DND-41 (cell line): ENCODE measurements at regions not wholly inside any gene's neighbourhood (a gene's known extent, or its start where the extent isn't known, plus 50 kb on each side); places are given as distances from the start of the nearest gene placed in this dataset.

Experiments used
- ATAC-seq: fragments of 200-7000 bp; cut with Tn5 transposase; 3 replicates; pipeline ENCODE4 v1.9.1; 2021; ENCODE audit warnings: low read depth; ENCODE audit not compliant: insufficient read depth
- DNase-seq: peaks from one replicate; pipeline ENCODE4 v3.0.0-alpha.2; 2020
- H2AFZ ChIP-seq: 2 replicates; pipeline ENCODE4 v1.6.0; 2012; ENCODE audit warnings: low read depth, low read length
- H3K27ac ChIP-seq: 2 replicates; pipeline ENCODE4 v1.5.1; 2012; ENCODE audit warnings: low read length, inconsistent platforms
- H3K27me3 ChIP-seq: fragments of 200-600 bp; sonication (generic); 2 replicates; pipeline ENCODE4 v1.6.0; 2012; ENCODE audit warnings: low read length, mild to moderate bottlenecking, inconsistent platforms; ENCODE audit not compliant: insufficient read depth, poor library complexity
- H3K36me3 ChIP-seq: 2 replicates; pipeline ENCODE4 v1.5.1; 2012; ENCODE audit warnings: low read length, inconsistent platforms; ENCODE audit not compliant: insufficient read depth
- H3K4me1 ChIP-seq: 2 replicates; pipeline ENCODE4 v1.5.1; 2012; ENCODE audit warnings: mild to moderate bottlenecking, low read length; ENCODE audit not compliant: insufficient read depth
- H3K4me2 ChIP-seq: 2 replicates; pipeline ENCODE4 v1.6.0; 2012; ENCODE audit warnings: mild to moderate bottlenecking, moderate library complexity, low read length, inconsistent platforms; ENCODE audit not compliant: insufficient read depth
- H3K4me3 ChIP-seq, 2 experiments: fragments of 200-600 bp in 1 of 2; shearing (Covaris generic) in 1 of 2; 2 replicates each; pipeline ENCODE4 v1.5.1; 2012 to 2016; ENCODE audit warnings: inconsistent platforms in 2 of 2, low read length in 2 of 2, mild to moderate bottlenecking in 2 of 2, low read depth in 1 of 2, moderate library complexity in 1 of 2
- H3K79me2 ChIP-seq: 2 replicates; pipeline ENCODE4 v1.6.0; 2012; ENCODE audit warnings: low read length, inconsistent platforms; ENCODE audit not compliant: insufficient read depth
- H3K9ac ChIP-seq: 2 replicates; pipeline ENCODE4 v1.6.0; 2012; ENCODE audit warnings: low read depth, mild to moderate bottlenecking, inconsistent platforms, low read length, moderate library complexity
- H3K9me3 ChIP-seq: 2 replicates; pipeline ENCODE4 v1.5.1; 2012; ENCODE audit warnings: low read length, moderate library complexity, mild to moderate bottlenecking, inconsistent platforms; ENCODE audit not compliant: insufficient read depth, severe bottlenecking
- H4K20me1 ChIP-seq: 2 replicates; pipeline ENCODE4 v1.6.0; 2012; ENCODE audit warnings: low read length; ENCODE audit not compliant: insufficient read depth
- EZH2 ChIP-seq: IDR thresholded peaks from 3 replicates; pipeline ENCODE4 v1.6.1; 2012; ENCODE audit warnings: borderline replicate concordance, low read depth, mild to moderate bottlenecking, moderate library complexity, low read length, inconsistent platforms; ENCODE audit not compliant: severe bottlenecking
- TF ChIP-seq, protein P1 (sequence below): IDR thresholded peaks from 2 replicates; pipeline ENCODE4 v1.5.1; 2012; ENCODE audit warnings: borderline replicate concordance, low read length, moderate library complexity, mild to moderate bottlenecking; ENCODE audit not compliant: poor library complexity, severe bottlenecking; ENCODE audit errors: extremely low read depth

DNA sequence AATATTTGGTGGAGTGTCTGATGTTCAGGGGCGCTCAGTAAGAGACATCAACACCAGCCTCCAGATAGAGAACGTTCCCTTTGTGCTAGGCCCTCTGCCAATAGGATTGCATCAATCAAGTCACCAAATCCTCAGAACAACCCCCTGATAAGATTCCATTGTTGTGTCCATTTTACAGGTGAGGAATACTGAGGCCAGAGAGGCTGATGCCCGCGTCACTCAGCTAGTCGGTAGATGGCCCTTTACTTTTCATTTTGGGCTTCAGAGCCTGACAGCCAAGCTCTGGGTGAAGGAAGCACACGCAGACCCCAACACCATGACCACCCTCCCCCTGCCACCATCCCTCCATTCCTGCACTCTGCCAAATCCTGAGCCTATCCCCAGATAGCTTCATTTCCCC lies 406.2 kb downstream of the PTPRU start:
- TF ChIP-seq, protein P1, sequence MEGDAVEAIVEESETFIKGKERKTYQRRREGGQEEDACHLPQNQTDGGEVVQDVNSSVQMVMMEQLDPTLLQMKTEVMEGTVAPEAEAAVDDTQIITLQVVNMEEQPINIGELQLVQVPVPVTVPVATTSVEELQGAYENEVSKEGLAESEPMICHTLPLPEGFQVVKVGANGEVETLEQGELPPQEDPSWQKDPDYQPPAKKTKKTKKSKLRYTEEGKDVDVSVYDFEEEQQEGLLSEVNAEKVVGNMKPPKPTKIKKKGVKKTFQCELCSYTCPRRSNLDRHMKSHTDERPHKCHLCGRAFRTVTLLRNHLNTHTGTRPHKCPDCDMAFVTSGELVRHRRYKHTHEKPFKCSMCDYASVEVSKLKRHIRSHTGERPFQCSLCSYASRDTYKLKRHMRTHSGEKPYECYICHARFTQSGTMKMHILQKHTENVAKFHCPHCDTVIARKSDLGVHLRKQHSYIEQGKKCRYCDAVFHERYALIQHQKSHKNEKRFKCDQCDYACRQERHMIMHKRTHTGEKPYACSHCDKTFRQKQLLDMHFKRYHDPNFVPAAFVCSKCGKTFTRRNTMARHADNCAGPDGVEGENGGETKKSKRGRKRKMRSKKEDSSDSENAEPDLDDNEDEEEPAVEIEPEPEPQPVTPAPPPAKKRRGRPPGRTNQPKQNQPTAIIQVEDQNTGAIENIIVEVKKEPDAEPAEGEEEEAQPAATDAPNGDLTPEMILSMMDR, result no peak
- TF ChIP-seq EZH2, result no peak
- Histone ChIP-seq H3K9ac (no peak overlapping the region), H3K4me1 (no peaks in the 10 kb centered on the region), H3K79me2 (no peaks in the 10 kb centered on the region), H3K27ac (no peak overlapping the region), H3K4me3 (no peak overlapping the region), H3K4me2 (no peak overlapping the region), H3K9me3 (no peaks in the 10 kb centered on the region), H4K20me1 (no peaks in the 10 kb centered on the region), H2AFZ (no peak overlapping the region), H3K36me3 (no peaks in the 10 kb centered on the region), H3K27me3 (peaks cover 8% of the 10 kb centered on the region)
- ATAC-seq (no peak), DNase-seq (no peak)

DNA sequence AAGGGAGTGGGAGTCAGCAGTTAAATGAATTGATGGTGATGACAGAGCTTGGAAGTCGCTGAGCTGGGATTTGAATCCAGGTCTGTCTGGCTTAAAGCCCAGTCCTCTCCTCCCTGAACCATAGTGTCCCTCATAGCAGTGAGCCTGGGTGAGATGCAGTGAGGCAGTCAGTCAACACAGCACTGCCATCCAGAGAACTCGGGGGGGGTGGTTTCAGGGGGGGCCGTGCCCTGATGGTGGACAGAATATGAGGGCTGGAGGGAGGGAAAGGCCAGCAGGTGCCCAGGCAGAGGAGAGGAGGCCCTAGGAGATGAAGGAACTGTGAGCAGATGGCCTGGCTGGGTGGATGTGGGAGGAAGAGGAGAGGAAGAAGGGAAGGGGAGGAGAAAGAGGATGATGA lies 405.6 kb downstream of the PTPRU start:
- H3K9ac ChIP-seq, result no peak overlapping the region
- H3K36me3 ChIP-seq, result no peaks in the 10 kb centered on the region
- H3K27me3 ChIP-seq, result peaks cover 8% of the 10 kb centered on the region
- H3K4me3 ChIP-seq, result no peak overlapping the region
- H3K4me1 ChIP-seq, result no peaks in the 10 kb centered on the region
- H2AFZ ChIP-seq, result no peak overlapping the region
- no peaks in the 10 kb centered on the region for H3K9me3 ChIP-seq
- no peaks in the 10 kb centered on the region for H3K79me2 ChIP-seq
- H3K27ac ChIP-seq, result no peak overlapping the region
- ATAC-seq (no peak), DNase-seq (no peak)
- H3K4me2 ChIP-seq, result no peak overlapping the region
- TF ChIP-seq, protein P1, result no peak
- no peaks in the 10 kb centered on the region for H4K20me1 ChIP-seq

DNA sequence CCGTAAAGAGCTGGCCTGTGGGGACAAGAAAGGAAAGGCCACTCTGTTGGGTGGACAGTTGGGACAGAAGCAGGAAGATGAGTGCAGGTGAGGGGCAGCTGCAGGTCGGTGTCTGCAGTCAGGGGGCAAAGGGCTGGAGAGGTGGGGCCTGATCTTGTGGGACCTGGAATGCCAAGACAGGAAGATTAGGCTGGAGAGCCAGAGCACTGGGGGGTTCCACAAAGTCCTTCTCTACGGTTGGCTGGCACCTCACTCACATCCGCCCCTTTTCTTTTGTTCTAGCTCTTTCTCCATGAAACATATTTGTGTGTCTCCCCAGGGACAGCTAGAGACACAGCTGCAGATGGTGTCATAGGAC lies 404.1 kb downstream of the PTPRU start:
- ATAC-seq, result no peak

More for the DNA sequence above, 404.1 kb downstream of the PTPRU start:
- no peak for DNase-seq
- H3K4me2 ChIP-seq, result no peak overlapping the region
- H3K27ac ChIP-seq, result no peak overlapping the region
- no peaks in the 10 kb centered on the region for H4K20me1 ChIP-seq
- H3K4me3 ChIP-seq, result no peak overlapping the region
- no peak overlapping the region for H2AFZ ChIP-seq
- no peaks in the 10 kb centered on the region for H3K9me3 ChIP-seq
- no peak for TF ChIP-seq EZH2
- TF ChIP-seq, protein P1, result no peak
- H3K4me1 ChIP-seq, result no peaks in the 10 kb centered on the region
- no peaks in the 10 kb centered on the region for H3K79me2 ChIP-seq
- H3K9ac ChIP-seq, result no peak overlapping the region
- peaks cover 8% of the 10 kb centered on the region for H3K27me3 ChIP-seq
- H3K36me3 ChIP-seq, result no peaks in the 10 kb centered on the region
